ENCODE measurements at regions not wholly inside any gene's neighbourhood (a gene's known extent, or its start where the extent isn't known, plus 50 kb on each side); places are given as distances from the start of the nearest gene placed in this dataset.

DNA sequence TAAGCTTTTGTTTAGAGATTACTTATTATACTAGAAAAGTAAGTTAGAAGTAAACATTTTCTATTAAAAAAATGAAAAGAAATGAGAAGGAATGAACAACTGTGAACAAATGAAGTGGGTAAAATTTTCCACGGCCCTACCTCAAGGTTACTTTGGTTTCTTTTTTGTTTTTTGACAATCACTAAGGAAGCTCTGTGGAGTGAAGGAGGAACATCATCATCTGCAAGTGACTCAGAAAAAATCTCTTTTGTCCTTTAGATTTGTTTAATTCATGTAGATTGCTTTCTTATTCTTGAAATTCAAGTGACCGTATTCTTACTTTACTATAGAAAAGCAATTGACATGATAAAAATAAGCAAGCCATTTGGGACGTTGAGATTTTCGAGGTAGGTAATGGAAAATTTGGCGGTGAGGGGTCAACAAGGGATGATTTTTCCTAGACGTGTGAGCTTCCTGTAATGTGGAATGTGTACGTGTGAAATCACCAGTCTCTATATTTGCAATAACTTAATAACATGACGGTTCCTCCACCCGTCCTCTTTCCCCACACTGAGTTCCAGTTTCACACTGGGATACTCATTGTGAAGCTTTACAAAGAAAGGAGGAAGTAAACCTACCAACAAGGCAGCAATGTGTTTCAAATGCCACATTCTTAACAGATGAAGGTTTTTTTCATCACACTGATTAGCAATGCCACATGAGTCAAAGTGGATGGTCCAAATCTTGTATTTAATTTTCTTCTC, 62.3 kb upstream of the EGLN3 start:
- H3K9me3 ChIP-seq (ENCODE audit: control insufficient read depth in 5 of 5, low read length in 5 of 5), result no peaks in the 10 kb centered on the region
- no peaks in the 10 kb centered on the region for H3K36me3 ChIP-seq (ENCODE audit: control insufficient read depth in 5 of 5, insufficient read depth in 5 of 5, low read length in 5 of 5)
- no peak overlapping the region for H3K27ac ChIP-seq (ENCODE audit: low read depth, low read length)
- no peaks in the 10 kb centered on the region for H3K27me3 ChIP-seq (ENCODE audit: control insufficient read depth in 5 of 5, insufficient read depth in 4 of 5, low read length in 5 of 5)
- no peak overlapping the region for H3K9ac ChIP-seq (ENCODE audit: low read length in 5 of 5)
- no peak overlapping the region for H3K4me3 ChIP-seq (ENCODE audit: low read depth in 1 of 5, low read length in 5 of 5)
- H3K4me1 ChIP-seq (ENCODE audit: control insufficient read depth in 5 of 5, insufficient read depth in 5 of 5, low read length in 5 of 5), result peaks cover 0 to 4% (median 0%) of the 10 kb centered on the region in 5 donors

DNA sequence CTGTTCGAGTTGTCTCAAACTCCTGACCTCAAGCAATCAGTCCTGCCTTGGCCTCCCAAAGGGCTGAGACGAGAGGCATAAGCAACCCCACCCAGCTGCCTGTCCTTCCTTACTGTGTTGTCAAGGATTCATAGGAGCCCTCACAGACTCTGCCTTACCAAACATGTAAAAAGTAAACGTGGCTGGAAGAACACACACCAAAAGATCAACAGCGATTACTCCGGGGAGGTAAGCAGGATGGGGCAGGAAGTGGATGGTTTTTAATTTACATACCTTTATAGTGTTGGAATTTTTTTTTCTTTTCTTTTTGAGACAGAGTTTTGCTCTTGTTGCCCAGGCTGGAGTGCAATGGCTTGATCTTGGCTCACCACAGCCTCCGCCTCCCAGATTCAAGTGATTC, 61.5 kb upstream of the EGLN3 start:
- Histone ChIP-seq H3K4me1 (ENCODE audit: control insufficient read depth in 5 of 5, insufficient read depth in 5 of 5, low read length in 5 of 5) (peaks cover 0 to 4% (median 0%) of the 10 kb centered on the region in 5 donors), H3K27me3 (ENCODE audit: control insufficient read depth in 5 of 5, insufficient read depth in 4 of 5, low read length in 5 of 5) (no peaks in the 10 kb centered on the region), H3K9me3 (ENCODE audit: control insufficient read depth in 5 of 5, low read length in 5 of 5) (no peaks in the 10 kb centered on the region), H3K4me3 (ENCODE audit: low read depth in 1 of 5, low read length in 5 of 5) (no peak overlapping the region), H3K36me3 (ENCODE audit: control insufficient read depth in 5 of 5, insufficient read depth in 5 of 5, low read length in 5 of 5) (no peaks in the 10 kb centered on the region), H3K9ac (ENCODE audit: low read length in 5 of 5) (no peak overlapping the region), H3K27ac (ENCODE audit: low read depth, low read length) (no peak overlapping the region)

DNA sequence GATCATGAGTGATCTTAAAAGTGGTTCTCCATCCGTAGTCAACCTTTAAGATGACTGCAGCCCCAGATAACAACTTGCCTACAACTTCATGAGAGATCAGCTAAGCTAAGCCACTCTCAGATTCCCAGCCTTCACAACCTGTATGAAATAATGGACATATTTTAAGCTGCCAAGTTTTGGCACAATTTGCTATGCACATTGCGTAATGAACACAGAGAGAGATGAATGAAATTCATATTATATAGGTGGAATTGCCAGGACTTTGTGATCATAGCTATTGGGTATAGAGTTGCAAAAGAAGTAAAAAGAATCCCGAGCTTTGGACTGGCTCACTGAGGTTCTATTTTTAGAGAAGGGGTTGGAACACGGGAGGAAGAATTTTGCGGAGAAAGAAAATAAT, 59.1 kb upstream of the EGLN3 start:
- Histone ChIP-seq H3K27ac (ENCODE audit: low read depth, low read length) (no peak overlapping the region), H3K36me3 (ENCODE audit: control insufficient read depth in 5 of 5, insufficient read depth in 5 of 5, low read length in 5 of 5) (no peaks in the 10 kb centered on the region), H3K4me3 (ENCODE audit: low read depth in 1 of 5, low read length in 5 of 5) (no peak overlapping the region), H3K9me3 (ENCODE audit: control insufficient read depth in 5 of 5, low read length in 5 of 5) (no peaks in the 10 kb centered on the region), H3K27me3 (ENCODE audit: control insufficient read depth in 5 of 5, insufficient read depth in 4 of 5, low read length in 5 of 5) (no peaks in the 10 kb centered on the region), H3K4me1 (ENCODE audit: control insufficient read depth in 5 of 5, insufficient read depth in 5 of 5, low read length in 5 of 5) (peaks cover 0 to 4% (median 0%) of the 10 kb centered on the region in 5 donors), H3K9ac (ENCODE audit: low read length in 5 of 5) (no peak overlapping the region)

DNA sequence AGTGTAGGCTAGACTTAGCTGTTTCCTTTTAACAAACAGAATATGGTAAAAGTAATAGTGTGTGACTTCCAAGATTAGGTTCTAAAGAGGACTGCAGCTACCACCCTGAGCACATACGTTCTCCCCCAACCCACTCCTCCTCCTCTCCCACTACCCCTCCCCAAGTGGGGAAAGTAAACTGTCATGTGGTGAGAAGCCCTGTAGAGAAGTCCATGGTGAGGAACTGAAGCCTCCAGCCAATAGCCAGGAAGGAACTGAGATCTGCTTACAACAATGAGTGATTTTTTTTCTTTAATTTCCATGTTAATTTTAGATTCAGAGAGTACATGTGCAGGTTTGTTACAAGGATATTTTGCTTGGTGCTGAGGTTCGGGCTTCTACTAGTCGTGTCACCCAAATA, 57.0 kb upstream of the EGLN3 start:
- Histone ChIP-seq H3K4me3 (ENCODE audit: low read depth in 1 of 5, low read length in 5 of 5) (no peak overlapping the region), H3K9me3 (ENCODE audit: control insufficient read depth in 5 of 5, low read length in 5 of 5) (no peaks in the 10 kb centered on the region), H3K27me3 (ENCODE audit: control insufficient read depth in 5 of 5, insufficient read depth in 4 of 5, low read length in 5 of 5) (no peaks in the 10 kb centered on the region), H3K9ac (ENCODE audit: low read length in 5 of 5) (no peak overlapping the region), H3K27ac (ENCODE audit: low read depth, low read length) (no peak overlapping the region), H3K4me1 (ENCODE audit: control insufficient read depth in 5 of 5, insufficient read depth in 5 of 5, low read length in 5 of 5) (no peaks in the 10 kb centered on the region), H3K36me3 (ENCODE audit: control insufficient read depth in 5 of 5, insufficient read depth in 5 of 5, low read length in 5 of 5) (no peaks in the 10 kb centered on the region)

DNA sequence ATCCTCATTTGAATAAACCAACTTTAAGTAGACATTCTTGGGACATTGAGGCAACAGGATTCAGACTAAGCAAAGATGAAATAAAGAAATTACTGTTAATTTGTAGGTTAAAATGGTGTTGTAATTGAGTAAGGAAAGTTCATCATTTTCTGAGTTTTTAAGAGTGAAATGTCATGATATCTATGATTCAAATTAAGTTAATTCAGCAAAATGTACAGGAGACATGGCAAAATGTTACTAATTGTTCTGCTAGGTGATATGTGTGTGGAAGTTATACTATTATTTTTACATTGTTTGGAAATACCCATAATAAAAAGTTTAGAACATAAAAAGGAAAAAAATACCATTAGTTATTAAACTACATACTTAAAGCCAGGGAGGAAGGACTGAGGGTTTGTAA, 55.0 kb upstream of the EGLN3 start:
- Histone ChIP-seq H3K9ac (ENCODE audit: low read length in 5 of 5) (no peak overlapping the region), H3K4me1 (ENCODE audit: control insufficient read depth in 5 of 5, insufficient read depth in 5 of 5, low read length in 5 of 5) (no peaks in the 10 kb centered on the region), H3K9me3 (ENCODE audit: control insufficient read depth in 5 of 5, low read length in 5 of 5) (no peaks in the 10 kb centered on the region), H3K36me3 (ENCODE audit: control insufficient read depth in 5 of 5, insufficient read depth in 5 of 5, low read length in 5 of 5) (no peaks in the 10 kb centered on the region), H3K4me3 (ENCODE audit: low read depth in 1 of 5, low read length in 5 of 5) (no peak overlapping the region), H3K27me3 (ENCODE audit: control insufficient read depth in 5 of 5, insufficient read depth in 4 of 5, low read length in 5 of 5) (no peaks in the 10 kb centered on the region), H3K27ac (ENCODE audit: low read depth, low read length) (no peak overlapping the region)

DNA sequence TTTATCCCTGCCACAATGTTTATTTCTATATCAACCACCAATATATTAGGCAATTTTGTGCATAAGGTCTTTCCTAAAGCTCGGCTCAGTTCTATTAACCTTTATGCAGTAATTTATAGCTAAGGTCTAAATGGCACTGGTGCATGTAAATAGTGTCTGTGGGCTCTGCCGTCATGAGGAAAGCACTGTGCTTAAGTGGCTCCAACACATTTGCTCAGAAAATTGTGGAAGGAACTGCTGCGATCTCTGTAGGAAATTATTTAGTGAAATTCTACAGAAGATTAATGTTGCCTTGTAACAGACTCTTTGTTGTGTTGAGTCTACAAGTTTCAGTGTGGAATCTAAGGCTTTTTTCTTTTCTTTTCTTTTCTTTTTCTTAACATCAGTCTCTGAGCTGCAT, 54.0 kb upstream of the EGLN3 start:
- H3K9me3 ChIP-seq (ENCODE audit: control insufficient read depth in 5 of 5, low read length in 5 of 5), result no peaks in the 10 kb centered on the region

DNA sequence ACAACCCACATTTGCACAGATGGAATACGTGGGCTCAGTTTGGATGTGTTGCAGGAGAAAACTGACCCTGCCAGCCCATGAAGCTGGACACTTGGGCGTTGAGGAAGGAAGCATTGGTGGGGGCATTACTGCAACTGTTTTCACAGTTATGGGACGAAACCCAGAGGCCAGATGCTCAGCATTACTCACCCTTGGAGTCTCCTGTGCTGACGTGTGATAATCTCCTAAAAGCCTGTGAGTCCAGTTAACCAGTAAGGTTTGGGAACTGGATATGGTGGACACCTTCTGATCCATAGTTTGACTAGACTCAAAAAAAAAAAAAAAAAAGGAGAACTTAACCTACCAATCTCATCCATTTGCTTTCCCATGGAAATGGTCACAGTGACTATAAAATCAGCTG, 52.8 kb upstream of the EGLN3 start:
- Histone ChIP-seq H3K36me3 (ENCODE audit: control insufficient read depth in 5 of 5, insufficient read depth in 5 of 5, low read length in 5 of 5) (no peaks in the 10 kb centered on the region), H3K4me3 (ENCODE audit: low read depth in 1 of 5, low read length in 5 of 5) (no peak overlapping the region), H3K9ac (ENCODE audit: low read length in 5 of 5) (no peak overlapping the region), H3K9me3 (ENCODE audit: control insufficient read depth in 5 of 5, low read length in 5 of 5) (no peaks in the 10 kb centered on the region), H3K27me3 (ENCODE audit: control insufficient read depth in 5 of 5, insufficient read depth in 4 of 5, low read length in 5 of 5) (no peaks in the 10 kb centered on the region), H3K4me1 (ENCODE audit: control insufficient read depth in 5 of 5, insufficient read depth in 5 of 5, low read length in 5 of 5) (no peaks in the 10 kb centered on the region), H3K27ac (ENCODE audit: low read depth, low read length) (no peak overlapping the region)

More for the DNA sequence above, 54.0 kb upstream of the EGLN3 start:
- H3K9ac ChIP-seq (ENCODE audit: low read length in 5 of 5), result no peak overlapping the region
- H3K27me3 ChIP-seq (ENCODE audit: control insufficient read depth in 5 of 5, insufficient read depth in 4 of 5, low read length in 5 of 5), result no peaks in the 10 kb centered on the region
- no peak overlapping the region for H3K27ac ChIP-seq (ENCODE audit: low read depth, low read length)
- H3K4me3 ChIP-seq (ENCODE audit: low read depth in 1 of 5, low read length in 5 of 5), result no peak overlapping the region
- H3K36me3 ChIP-seq (ENCODE audit: control insufficient read depth in 5 of 5, insufficient read depth in 5 of 5, low read length in 5 of 5), result no peaks in the 10 kb centered on the region
- H3K4me1 ChIP-seq (ENCODE audit: control insufficient read depth in 5 of 5, insufficient read depth in 5 of 5, low read length in 5 of 5), result no peaks in the 10 kb centered on the region

DNA sequence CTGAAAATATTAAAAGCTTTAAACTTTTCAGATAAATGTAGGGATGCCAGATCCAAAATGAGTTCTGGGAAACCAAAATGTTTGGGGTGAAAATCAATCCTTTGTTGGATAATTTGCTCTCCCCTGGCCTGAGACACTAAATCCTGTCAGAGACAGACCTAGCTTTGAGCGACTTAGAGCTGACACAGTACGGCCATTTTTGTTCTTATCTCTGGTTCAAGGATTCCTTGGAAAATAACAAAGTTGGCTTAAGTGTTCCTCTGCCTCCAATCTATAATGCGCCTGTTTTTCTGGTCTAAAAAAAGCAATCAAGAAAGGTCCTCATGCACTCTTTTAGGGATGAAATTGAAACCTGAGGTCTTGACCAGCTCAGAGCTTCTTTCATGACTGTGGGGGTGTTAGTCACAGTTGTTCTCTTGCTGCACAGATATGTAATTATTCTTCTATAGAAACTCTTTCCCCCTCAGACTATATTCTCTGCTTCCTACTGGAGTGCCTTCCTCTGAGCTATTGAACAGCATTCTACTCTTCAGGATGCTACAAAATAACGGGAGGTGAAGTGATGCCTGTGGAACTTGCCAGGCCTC, 52.3 kb upstream of the EGLN3 start:
- H3K9ac ChIP-seq (ENCODE audit: low read length in 5 of 5), result no peak overlapping the region
- no peaks in the 10 kb centered on the region for H3K9me3 ChIP-seq (ENCODE audit: control insufficient read depth in 5 of 5, low read length in 5 of 5)
- H3K4me3 ChIP-seq (ENCODE audit: low read depth in 1 of 5, low read length in 5 of 5), result no peak overlapping the region
- H3K27ac ChIP-seq (ENCODE audit: low read depth, low read length), result no peak overlapping the region
- H3K36me3 ChIP-seq (ENCODE audit: control insufficient read depth in 5 of 5, insufficient read depth in 5 of 5, low read length in 5 of 5), result no peaks in the 10 kb centered on the region
- no peaks in the 10 kb centered on the region for H3K27me3 ChIP-seq (ENCODE audit: control insufficient read depth in 5 of 5, insufficient read depth in 4 of 5, low read length in 5 of 5)
- no peaks in the 10 kb centered on the region for H3K4me1 ChIP-seq (ENCODE audit: control insufficient read depth in 5 of 5, insufficient read depth in 5 of 5, low read length in 5 of 5)

Measured in subcutaneous abdominal adipose tissue (tissue), 5 donors.